ENCODE measurements at regions not wholly inside any gene's neighbourhood (a gene's known extent, or its start where the extent isn't known, plus 50 kb on each side); places are given as distances from the start of the nearest gene placed in this dataset.

GRCh38 chr3:187839422-187839821 is 94.2 kb upstream of the BCL6 start:
- no peak for TF ChIP-seq ZBTB33 (IDR thresholded peaks at IDR 0.05)
- TF ChIP-seq TAF1 (conservative IDR thresholded peaks at IDR 0.05): no peak
- TF ChIP-seq CTCF (IDR thresholded peaks at IDR 0.05; ENCODE audit: low read depth, low read length, missing input control): no peak
- no peak for TF ChIP-seq YY1 (IDR thresholded peaks at IDR 0.05)
- no peak for DNase-seq (ENCODE audit: low spot score)
- Histone ChIP-seq H3K9me3 (ENCODE audit: control insufficient read depth in 4 of 4, low read length in 3 of 4) (no peaks in the 10 kb centered on the region), H3K27me3 (ENCODE audit: control insufficient read depth in 4 of 4, insufficient read depth in 4 of 4, low read length in 3 of 4) (no peaks in the 10 kb centered on the region), H3K27ac (ENCODE audit: low read depth in 1 of 2, low read length in 2 of 2) (no peak overlapping the region), H3K36me3 (ENCODE audit: control insufficient read depth in 4 of 4, insufficient read depth in 3 of 4, low read depth in 1 of 4, low read length in 3 of 4) (no peaks in the 10 kb centered on the region), H3K9ac (ENCODE audit: low read depth in 1 of 2, low read length in 2 of 2) (no peak overlapping the region), H3K4me1 (ENCODE audit: control insufficient read depth in 4 of 4, insufficient read depth in 4 of 4, low read length in 3 of 4) (no peaks in the 10 kb centered on the region), H3K4me3 (ENCODE audit: low read depth in 1 of 3, low read length in 3 of 3) (no peak overlapping the region)
- 61% methylated on average over 5 of the region's 5 CpGs for WGBS

DNA sequence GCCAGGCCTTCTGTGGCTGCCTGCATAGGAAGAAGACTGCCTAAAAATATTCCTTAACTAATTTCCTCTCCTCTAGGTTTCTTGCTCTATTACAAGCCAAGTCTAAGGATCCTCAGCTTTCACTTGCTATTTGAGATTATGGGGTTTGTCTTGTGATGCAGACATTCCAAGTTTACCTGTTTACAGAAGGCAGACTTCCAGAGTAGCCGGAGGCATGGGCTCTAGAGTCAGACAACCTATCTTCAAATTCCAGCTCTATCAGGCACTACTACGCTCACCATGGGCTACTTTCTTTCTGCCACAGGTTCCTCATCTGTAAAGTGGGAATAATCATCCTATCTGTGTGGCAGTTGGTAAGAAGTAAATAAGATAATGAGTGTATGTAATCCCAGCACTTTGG is 95.6 kb upstream of the BCL6 start:
- H3K4me1 ChIP-seq (ENCODE audit: control insufficient read depth in 4 of 4, insufficient read depth in 4 of 4, low read length in 3 of 4): no peaks in the 10 kb centered on the region
- DNase-seq (ENCODE audit: low spot score): no peak
- no peaks in the 10 kb centered on the region for H3K27me3 ChIP-seq (ENCODE audit: control insufficient read depth in 4 of 4, insufficient read depth in 4 of 4, low read length in 3 of 4)
- H3K9ac ChIP-seq (ENCODE audit: low read depth in 1 of 2, low read length in 2 of 2): no peak overlapping the region
- TF ChIP-seq EGR1 (IDR thresholded peaks at IDR 0.05; ENCODE audit: low read depth in 2 of 2) (no peak), FOXA1 (IDR thresholded peaks at IDR 0.05) (no peak), GABPA (IDR thresholded peaks at IDR 0.05 in 1 of 2, conservative IDR thresholded peaks at IDR 0.05 in 1 of 2) (no peak), HNF4G (IDR thresholded peaks at IDR 0.05) (no peak), CTCF (IDR thresholded peaks at IDR 0.05; ENCODE audit: low read depth, low read length, missing input control) (no peak), FOXA2 (IDR thresholded peaks at IDR 0.05) (no peak), SP1 (IDR thresholded peaks at IDR 0.05) (no peak), MAX (IDR thresholded peaks at IDR 0.05) (no peak)
- TF ChIP-seq, protein P1, sequence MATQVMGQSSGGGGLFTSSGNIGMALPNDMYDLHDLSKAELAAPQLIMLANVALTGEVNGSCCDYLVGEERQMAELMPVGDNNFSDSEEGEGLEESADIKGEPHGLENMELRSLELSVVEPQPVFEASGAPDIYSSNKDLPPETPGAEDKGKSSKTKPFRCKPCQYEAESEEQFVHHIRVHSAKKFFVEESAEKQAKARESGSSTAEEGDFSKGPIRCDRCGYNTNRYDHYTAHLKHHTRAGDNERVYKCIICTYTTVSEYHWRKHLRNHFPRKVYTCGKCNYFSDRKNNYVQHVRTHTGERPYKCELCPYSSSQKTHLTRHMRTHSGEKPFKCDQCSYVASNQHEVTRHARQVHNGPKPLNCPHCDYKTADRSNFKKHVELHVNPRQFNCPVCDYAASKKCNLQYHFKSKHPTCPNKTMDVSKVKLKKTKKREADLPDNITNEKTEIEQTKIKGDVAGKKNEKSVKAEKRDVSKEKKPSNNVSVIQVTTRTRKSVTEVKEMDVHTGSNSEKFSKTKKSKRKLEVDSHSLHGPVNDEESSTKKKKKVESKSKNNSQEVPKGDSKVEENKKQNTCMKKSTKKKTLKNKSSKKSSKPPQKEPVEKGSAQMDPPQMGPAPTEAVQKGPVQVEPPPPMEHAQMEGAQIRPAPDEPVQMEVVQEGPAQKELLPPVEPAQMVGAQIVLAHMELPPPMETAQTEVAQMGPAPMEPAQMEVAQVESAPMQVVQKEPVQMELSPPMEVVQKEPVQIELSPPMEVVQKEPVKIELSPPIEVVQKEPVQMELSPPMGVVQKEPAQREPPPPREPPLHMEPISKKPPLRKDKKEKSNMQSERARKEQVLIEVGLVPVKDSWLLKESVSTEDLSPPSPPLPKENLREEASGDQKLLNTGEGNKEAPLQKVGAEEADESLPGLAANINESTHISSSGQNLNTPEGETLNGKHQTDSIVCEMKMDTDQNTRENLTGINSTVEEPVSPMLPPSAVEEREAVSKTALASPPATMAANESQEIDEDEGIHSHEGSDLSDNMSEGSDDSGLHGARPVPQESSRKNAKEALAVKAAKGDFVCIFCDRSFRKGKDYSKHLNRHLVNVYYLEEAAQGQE (IDR thresholded peaks at IDR 0.05): no peak
- no peaks in the 10 kb centered on the region for H3K36me3 ChIP-seq (ENCODE audit: control insufficient read depth in 4 of 4, insufficient read depth in 3 of 4, low read depth in 1 of 4, low read length in 3 of 4)
- H3K4me3 ChIP-seq (ENCODE audit: low read depth in 1 of 3, low read length in 3 of 3): no peak overlapping the region
- H3K9me3 ChIP-seq (ENCODE audit: control insufficient read depth in 4 of 4, low read length in 3 of 4): no peaks in the 10 kb centered on the region
- whole genome bisulfite sequencing: 95% methylated on average over 2 of the region's 2 CpGs
- H3K27ac ChIP-seq (ENCODE audit: low read depth in 1 of 2, low read length in 2 of 2): no peak overlapping the region

All from liver (tissue), 8 donors.